ENCODE measurements at regions not wholly inside any gene's neighbourhood (a gene's known extent, or its start where the extent isn't known, plus 50 kb on each side); places are given as distances from the start of the nearest gene placed in this dataset.
"Not testable (repeated sequence)": the region's sequence is repeated elsewhere in the genome, so short reads cannot be mapped to it uniquely, and the experiment has no call there.

DNA sequence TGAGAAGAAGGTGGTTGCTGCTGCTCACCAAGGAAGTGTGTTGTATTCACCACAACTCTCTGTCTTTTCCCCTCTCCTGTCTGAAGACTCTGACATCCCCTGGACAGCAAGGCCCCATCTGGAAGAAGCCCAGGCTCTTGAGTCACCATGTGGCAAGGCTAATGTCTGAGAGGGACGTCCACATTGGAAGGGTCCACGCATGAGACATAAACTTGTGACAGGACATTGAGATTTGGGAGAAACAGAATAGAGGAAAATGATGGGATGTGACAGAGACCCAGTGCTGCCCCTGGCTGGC is 176.5 kb downstream of the IRF8 start:
- no peak for DNase-seq (ENCODE audit: low read depth)
- TF ChIP-seq, protein P1, sequence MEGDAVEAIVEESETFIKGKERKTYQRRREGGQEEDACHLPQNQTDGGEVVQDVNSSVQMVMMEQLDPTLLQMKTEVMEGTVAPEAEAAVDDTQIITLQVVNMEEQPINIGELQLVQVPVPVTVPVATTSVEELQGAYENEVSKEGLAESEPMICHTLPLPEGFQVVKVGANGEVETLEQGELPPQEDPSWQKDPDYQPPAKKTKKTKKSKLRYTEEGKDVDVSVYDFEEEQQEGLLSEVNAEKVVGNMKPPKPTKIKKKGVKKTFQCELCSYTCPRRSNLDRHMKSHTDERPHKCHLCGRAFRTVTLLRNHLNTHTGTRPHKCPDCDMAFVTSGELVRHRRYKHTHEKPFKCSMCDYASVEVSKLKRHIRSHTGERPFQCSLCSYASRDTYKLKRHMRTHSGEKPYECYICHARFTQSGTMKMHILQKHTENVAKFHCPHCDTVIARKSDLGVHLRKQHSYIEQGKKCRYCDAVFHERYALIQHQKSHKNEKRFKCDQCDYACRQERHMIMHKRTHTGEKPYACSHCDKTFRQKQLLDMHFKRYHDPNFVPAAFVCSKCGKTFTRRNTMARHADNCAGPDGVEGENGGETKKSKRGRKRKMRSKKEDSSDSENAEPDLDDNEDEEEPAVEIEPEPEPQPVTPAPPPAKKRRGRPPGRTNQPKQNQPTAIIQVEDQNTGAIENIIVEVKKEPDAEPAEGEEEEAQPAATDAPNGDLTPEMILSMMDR (IDR thresholded peaks at IDR 0.05; ENCODE audit: insufficient read depth, low read depth, low read length) = no peak
- H3K4me3 ChIP-seq (ENCODE audit: low read depth, low read length) = no peak overlapping the region

DNA sequence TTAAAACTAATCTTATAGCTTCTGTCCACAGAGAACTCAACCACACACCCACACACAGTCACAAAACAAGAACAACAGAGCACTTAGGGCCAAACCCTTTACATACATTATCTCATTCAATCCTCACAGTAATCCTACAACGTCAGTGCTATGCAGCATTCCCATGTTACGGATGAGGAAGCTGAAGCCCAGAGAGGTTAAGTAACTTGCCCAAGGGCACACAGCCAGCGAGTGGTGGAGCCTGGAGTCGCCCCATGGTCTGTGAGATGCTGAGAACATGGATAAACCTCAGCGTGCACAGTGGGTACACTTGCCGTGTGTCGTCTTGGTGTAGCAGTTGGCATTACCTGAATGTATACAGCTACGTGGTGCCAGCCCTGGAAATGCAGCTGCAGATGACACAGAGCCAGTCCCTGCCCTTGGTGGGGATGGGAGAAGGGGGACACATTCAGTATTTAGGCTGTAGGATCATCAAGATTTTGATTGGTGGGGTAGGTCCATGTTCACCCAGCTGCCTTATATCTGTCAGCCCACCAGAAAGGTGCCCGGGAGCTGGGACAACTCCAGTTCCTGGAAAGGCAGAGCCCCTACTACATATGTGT is 177.0 kb downstream of the IRF8 start:
- DNase-seq (ENCODE audit: low read depth) = no peak
- TF ChIP-seq, protein P1 (IDR thresholded peaks at IDR 0.05; ENCODE audit: insufficient read depth, low read depth, low read length) = no peak
- H3K4me3 ChIP-seq (ENCODE audit: low read depth, low read length) = no peak overlapping the region

DNA sequence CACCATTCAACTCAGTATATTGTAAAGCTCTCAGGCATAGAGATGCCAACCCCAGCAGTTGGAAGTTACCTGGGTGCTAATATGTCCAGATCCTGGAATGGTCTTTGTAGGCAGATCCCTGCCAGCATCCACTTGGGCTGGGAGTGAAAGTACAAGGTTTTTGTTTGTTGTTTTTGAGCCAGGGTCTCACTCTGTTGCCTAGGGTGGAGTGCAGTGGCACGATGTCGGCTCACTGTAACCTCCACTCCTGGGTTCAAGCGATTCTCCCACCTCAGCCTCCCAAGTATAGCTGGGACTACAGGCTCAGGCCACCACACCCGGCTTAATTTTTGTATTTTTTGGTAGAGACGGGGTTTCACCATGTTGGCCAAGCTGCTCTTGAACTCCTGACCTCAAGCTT is 177.6 kb downstream of the IRF8 start:
- TF ChIP-seq, protein P1 (IDR thresholded peaks at IDR 0.05; ENCODE audit: insufficient read depth, low read depth, low read length) = no peak
- no peak overlapping the region for H3K4me3 ChIP-seq (ENCODE audit: low read depth, low read length)
- DNase-seq (ENCODE audit: low read depth) = no peak

DNA sequence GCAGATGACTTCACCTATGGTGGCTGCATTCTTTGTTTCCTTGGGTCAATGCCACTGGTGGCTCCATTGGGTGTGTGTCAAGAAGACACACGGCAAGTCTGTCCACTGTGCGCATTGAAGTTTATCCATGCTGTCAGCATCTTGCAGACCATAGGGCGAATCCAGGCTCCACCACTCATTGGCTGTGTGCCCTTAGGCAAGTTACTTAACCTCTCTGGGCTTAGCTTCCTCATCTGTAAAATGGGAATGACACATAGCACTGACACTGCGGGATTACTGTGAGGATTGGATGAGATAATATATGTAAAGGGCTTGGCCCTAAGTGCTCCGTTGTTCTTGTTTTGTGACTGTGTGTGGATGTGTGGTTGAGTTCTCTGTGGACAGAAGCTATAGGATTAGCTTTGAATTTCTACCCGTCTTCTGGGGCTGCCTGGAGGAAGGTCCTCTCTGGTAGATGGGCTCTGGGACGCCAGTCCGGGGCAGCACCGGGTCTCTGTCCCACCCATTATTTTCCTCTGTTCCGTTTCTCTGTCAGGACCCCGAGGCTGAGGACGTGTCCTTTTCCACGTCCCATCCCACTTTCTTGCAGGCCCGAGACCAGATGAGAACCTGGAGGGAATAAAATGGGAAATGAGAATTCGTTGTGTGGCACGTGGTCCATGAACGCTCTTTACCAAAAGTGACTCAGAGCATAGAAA is 178.4 kb downstream of the IRF8 start:
- TF ChIP-seq, protein P1 (IDR thresholded peaks at IDR 0.05; ENCODE audit: insufficient read depth, low read depth, low read length) = no peak
- no peak for DNase-seq (ENCODE audit: low read depth)
- H3K4me3 ChIP-seq (ENCODE audit: low read depth, low read length) = no peak overlapping the region

DNA sequence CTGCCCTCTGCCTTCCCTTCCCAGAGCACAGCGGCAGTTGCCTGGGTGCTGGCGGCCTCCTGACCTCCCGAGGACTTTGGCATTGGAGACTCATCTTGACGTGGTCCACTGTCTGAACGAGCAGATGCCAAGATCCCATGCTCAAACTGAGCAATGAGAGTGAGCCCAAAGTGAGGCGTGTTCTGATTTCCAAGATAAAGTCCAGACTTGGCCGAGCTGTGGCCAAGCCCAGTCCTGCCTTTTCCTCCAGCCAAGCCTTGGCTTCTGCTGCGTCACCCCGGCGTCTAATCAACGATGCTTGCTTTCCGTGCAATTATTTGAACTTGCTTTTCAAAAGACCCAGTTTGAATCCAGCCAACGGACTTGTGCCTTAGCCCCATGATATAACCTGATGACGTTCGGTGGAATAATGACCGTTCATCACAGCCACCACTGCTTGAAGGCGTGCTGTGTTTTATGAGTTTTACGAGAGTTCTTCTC is 179.2 kb downstream of the IRF8 start:
- no peak overlapping the region for H3K4me3 ChIP-seq (ENCODE audit: low read depth, low read length)
- DNase-seq (ENCODE audit: low read depth) = no peak
- TF ChIP-seq, protein P1 (IDR thresholded peaks at IDR 0.05; ENCODE audit: insufficient read depth, low read depth, low read length) = no peak

DNA sequence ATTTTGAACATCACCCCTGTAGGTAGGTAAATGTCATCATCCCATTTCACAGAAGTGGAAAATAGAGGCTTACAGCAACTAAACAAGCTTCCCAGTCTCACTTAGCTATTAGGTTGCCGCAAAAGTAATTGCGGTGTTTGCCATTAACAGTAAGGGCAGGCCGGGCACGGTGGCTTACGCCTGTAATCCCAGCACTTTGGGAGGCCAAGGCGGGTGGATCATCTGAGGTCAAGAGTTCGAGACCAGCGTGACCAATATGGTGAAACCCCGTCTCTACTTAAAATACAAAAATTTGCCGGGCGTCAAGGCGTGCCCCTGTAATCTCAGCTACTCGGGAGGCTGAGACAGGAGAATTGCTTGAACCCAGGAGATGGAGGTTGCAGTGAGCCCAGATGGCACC is 179.7 kb downstream of the IRF8 start:
- DNase-seq (ENCODE audit: low read depth); H3K4me3 ChIP-seq (ENCODE audit: low read depth, low read length): not testable (repeated sequence)

DNA sequence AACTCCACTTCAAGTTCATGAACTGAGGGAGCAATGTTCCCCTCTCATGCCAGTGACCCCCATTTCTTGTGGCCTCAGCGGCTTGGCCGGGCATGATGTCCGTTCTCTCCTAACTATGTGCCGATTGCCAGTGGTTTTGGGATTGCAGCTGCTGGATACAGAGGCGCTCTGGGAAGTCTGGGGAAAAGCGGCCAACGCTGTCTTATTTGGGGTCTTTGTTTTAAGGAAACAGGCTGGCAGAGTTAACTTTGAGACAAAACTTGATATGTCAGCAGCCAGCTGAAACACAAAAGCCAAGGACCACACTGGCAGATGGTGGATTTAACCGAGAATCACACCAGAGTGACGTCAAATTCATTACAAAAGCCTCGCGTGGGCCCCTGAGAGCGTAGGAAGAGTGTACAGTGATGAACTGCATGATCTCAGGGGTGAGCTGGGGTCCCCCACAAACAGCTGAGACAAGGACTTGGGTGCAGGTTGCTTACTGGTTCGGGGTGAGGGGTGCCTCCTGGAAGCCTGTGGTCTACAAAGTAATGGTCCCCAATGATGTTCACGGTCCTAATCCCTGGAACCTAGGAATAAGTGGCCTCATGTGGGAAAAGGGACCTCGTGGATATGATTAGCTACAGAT is 180.4 kb downstream of the IRF8 start:
- no peak for DNase-seq (ENCODE audit: low read depth)
- H3K4me3 ChIP-seq (ENCODE audit: low read depth, low read length) = no peak overlapping the region
- TF ChIP-seq, protein P1 (IDR thresholded peaks at IDR 0.05; ENCODE audit: insufficient read depth, low read depth, low read length) = no peak

Data from fibroblast of villous mesenchyme (primary cell).